T-cell (primary cell): ENCODE measurements at regions not wholly inside any gene's neighbourhood (a gene's known extent, or its start where the extent isn't known, plus 50 kb on each side); places are given as distances from the start of the nearest gene placed in this dataset.
"Not testable (repeated sequence)": the region's sequence is repeated elsewhere in the genome, so short reads cannot be mapped to it uniquely, and the experiment has no call there.

Source experiments
- ATAC-seq, 4 experiments: fragments of 200-7000 bp in 3 of 4; fragments of 150-1000 bp in 1 of 4; cut with Tn5 transposase; replicated peaks in 1 of 4; 1 replicate in 3 of 4; 2 replicates in 1 of 4; pipeline ENCODE4 v1.10.0; 2021; ENCODE audit warnings: moderate library complexity in 3 of 4, mild to moderate bottlenecking in 2 of 4, moderate number of reproducible peaks in 1 of 4
- CTCF ChIA-PET, 2 donors: fragments of 300-600 bp; sonication (Branson Sonifier 250); formaldehyde crosslinking; loops; one replicate each; lab custom pipeline; 2022; ENCODE audit warnings: antibody characterized with exemption in 2 of 2; lab: Charles Lee
- POLR2A ChIA-PET, 2 donors: fragments of 300-600 bp; sonication (Branson Sonifier 250); formaldehyde crosslinking; loops; one replicate each; lab custom pipeline; 2022; ENCODE audit warnings: antibody characterized with exemption in 2 of 2; lab: Charles Lee
- DNase-seq, 35 experiments: peaks; one replicate each; pipeline versions ENCODE4 v3.0.0 to v3.0.0-alpha.2; 2013 to 2023
- H3K27ac ChIP-seq: one replicate; pipeline ENCODE4 v1.5.1; 2013; ENCODE audit warnings: low read length
- H3K27me3 ChIP-seq, 2 experiments: replicated peaks in 1 of 2; 1 replicate in 1 of 2; 2 replicates in 1 of 2; pipeline versions ENCODE4 v1.6.1 to v1.7.0; 2013; ENCODE audit warnings: low read length in 1 of 2, mixed read lengths in 1 of 2; ENCODE audit not compliant: control insufficient read depth in 2 of 2, insufficient read depth in 2 of 2; ENCODE audit errors: extremely low read depth in 1 of 2
- H3K36me3 ChIP-seq, 2 donors: 1 replicate in 1 of 2; 2 replicates in 1 of 2; pipeline versions ENCODE4 v1.6.1 to v1.7.0; 2013; ENCODE audit warnings: low read length in 1 of 2; ENCODE audit not compliant: control insufficient read depth in 2 of 2, insufficient read depth in 1 of 2; ENCODE audit errors: extremely low read depth in 1 of 2
- H3K4me1 ChIP-seq, 2 experiments: 1 replicate in 1 of 2; 2 replicates in 1 of 2; pipeline versions ENCODE4 v1.6.1 to v1.7.0; 2013; ENCODE audit warnings: low read length in 2 of 2, mixed read lengths in 1 of 2; ENCODE audit not compliant: insufficient read depth in 2 of 2, control insufficient read depth in 1 of 2; ENCODE audit errors: extremely low read depth in 1 of 2
- H3K4me3 ChIP-seq, 2 donors: 1 replicate in 1 of 2; 2 replicates in 1 of 2; pipeline versions ENCODE4 v1.5.1 to v1.7.0; 2013; ENCODE audit warnings: mild to moderate bottlenecking in 2 of 2, low read length in 1 of 2, moderate library complexity in 1 of 2; ENCODE audit not compliant: control insufficient read depth in 1 of 2; ENCODE audit errors: extremely low read depth in 1 of 2
- H3K9me3 ChIP-seq: 2 replicates; pipeline ENCODE4 v1.7.0; 2013
- H3K27ac Mint-ChIP-seq, 2 donors: one replicate each; pipeline ENCODE4 v1.8.0; 2020 to 2021; ENCODE audit warnings: mild to moderate bottlenecking in 2 of 2, mixed read lengths in 2 of 2
- H3K27me3 Mint-ChIP-seq, 2 donors: one replicate each; pipeline ENCODE4 v1.8.0; 2021 to 2022; ENCODE audit warnings: mixed read lengths in 2 of 2
- H3K36me3 Mint-ChIP-seq: one replicate; pipeline ENCODE4 v1.8.0; 2021; ENCODE audit warnings: mixed read lengths
- H3K4me1 Mint-ChIP-seq, 3 donors: one replicate each; pipeline ENCODE4 v1.8.0; 2020 to 2022; ENCODE audit warnings: mixed read lengths in 3 of 3, mild to moderate bottlenecking in 1 of 3
- H3K4me3 Mint-ChIP-seq, 3 donors: one replicate each; pipeline ENCODE4 v1.8.0; 2020 to 2022; ENCODE audit warnings: mild to moderate bottlenecking in 3 of 3, mixed read lengths in 3 of 3, moderate library complexity in 3 of 3
- H3K9me3 Mint-ChIP-seq, 3 donors: one replicate each; pipeline ENCODE4 v1.8.0; 2020 to 2022; ENCODE audit warnings: mixed read lengths in 3 of 3
- WGBS: methylation state at CpG from one replicate; pipeline ENCODE4 v1.1.5; 2013; ENCODE audit warnings: missing lambda C conversion rate; ENCODE audit not compliant: insufficient coverage; 5-methylcytosine and 5-hydroxymethylcytosine counted together

DNA sequence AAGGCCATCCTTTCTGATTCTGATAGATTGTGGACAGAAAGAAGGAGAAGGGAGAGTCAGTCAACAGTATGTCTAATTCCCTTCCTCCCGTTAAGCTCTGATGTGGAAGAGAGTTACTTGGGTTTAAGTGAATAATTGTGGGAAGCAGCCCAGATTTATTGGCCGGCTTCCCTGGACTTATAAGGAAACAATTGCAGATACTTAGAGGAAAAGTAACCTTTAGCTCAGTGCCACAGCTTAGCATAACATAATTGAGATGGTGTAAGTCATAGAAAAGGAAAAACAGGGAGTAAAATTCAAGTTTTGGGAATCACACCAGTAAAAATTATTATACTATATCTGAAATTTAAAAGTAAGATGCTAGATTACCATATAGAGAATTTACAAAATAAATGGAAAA, 1475.8 kb downstream of the KHDRBS2 start:
- H3K36me3 ChIP-seq, H3K27ac ChIP-seq, H3K4me1 Mint-ChIP-seq, ATAC-seq, H3K27me3 Mint-ChIP-seq, DNase-seq, H3K27me3 ChIP-seq, H3K4me1 ChIP-seq, CTCF ChIA-PET, H3K36me3 Mint-ChIP-seq, H3K9me3 ChIP-seq, H3K4me3 Mint-ChIP-seq, H3K27ac Mint-ChIP-seq, POLR2A ChIA-PET, H3K4me3 ChIP-seq: not testable (repeated sequence)
- no CpG with 5 or more reads among the region's 2 CpGs for WGBS
- peaks cover 10 to 31% (median 23%) of the 10 kb centered on the region in 3 donors for H3K9me3 Mint-ChIP-seq

DNA sequence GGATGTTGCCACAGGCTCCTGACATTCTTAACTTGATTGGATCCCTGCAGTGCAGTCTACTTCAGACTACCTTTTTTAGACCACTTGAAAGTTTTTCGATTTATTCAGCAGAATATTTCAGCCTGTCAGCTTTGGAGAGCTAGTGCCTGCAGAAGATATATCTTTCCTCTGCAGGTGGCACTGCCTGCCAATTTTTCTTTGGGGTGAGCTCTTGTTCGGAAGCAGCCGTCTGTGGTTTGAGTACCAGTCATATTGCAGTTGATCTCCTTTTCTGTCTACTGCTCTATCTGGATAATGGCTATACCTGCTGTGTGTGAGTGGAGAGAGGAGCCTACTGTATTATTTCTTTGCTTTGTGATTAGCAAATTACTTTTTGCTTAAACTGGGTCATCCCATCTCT, 1486.9 kb downstream of the KHDRBS2 start:
- H3K4me1 Mint-ChIP-seq, H3K9me3 ChIP-seq, H3K36me3 Mint-ChIP-seq, H3K36me3 ChIP-seq, CTCF ChIA-PET, H3K4me1 ChIP-seq, ATAC-seq, H3K4me3 Mint-ChIP-seq, H3K27ac Mint-ChIP-seq, H3K27me3 Mint-ChIP-seq, H3K27ac ChIP-seq, DNase-seq, H3K27me3 ChIP-seq, POLR2A ChIA-PET, H3K4me3 ChIP-seq: not testable (repeated sequence)
- peaks cover 9 to 27% (median 11%) of the 10 kb centered on the region in 3 donors for H3K9me3 Mint-ChIP-seq
- 80% methylated on average over 1 of the region's 3 CpGs for WGBS

GRCh38 chr6:60797831-60798230, 1488.2 kb downstream of the KHDRBS2 start:
- H3K9me3 Mint-ChIP-seq, result peaks cover 5 to 27% (median 11%) of the 10 kb centered on the region in 3 donors
- H3K4me1 ChIP-seq, H3K4me1 Mint-ChIP-seq, DNase-seq, H3K27ac Mint-ChIP-seq, H3K27ac ChIP-seq, POLR2A ChIA-PET, H3K9me3 ChIP-seq, H3K27me3 Mint-ChIP-seq, ATAC-seq, H3K27me3 ChIP-seq, H3K36me3 ChIP-seq, H3K4me3 ChIP-seq, CTCF ChIA-PET, H3K4me3 Mint-ChIP-seq, H3K36me3 Mint-ChIP-seq: not testable (repeated sequence)

- H3K4me1 ChIP-seq, H3K4me3 Mint-ChIP-seq, H3K4me1 Mint-ChIP-seq, POLR2A ChIA-PET, DNase-seq, H3K27ac Mint-ChIP-seq, H3K27me3 ChIP-seq, H3K4me3 ChIP-seq, ATAC-seq, H3K36me3 Mint-ChIP-seq, H3K36me3 ChIP-seq, H3K27me3 Mint-ChIP-seq, H3K27ac ChIP-seq, H3K9me3 ChIP-seq, CTCF ChIA-PET: not testable (repeated sequence)
- 83% methylated on average over 7 of the region's 13 CpGs for WGBS
- H3K9me3 Mint-ChIP-seq, result peaks cover 8 to 10% (median 8%) of the 10 kb centered on the region in 3 donors
Observed at GRCh38 chr6:60789601-60790000, 1496.4 kb downstream of the KHDRBS2 start.

GRCh38 chr6:60782698-60783464, 1503.1 kb downstream of the KHDRBS2 start:
- H3K27ac Mint-ChIP-seq, H3K27me3 Mint-ChIP-seq, H3K4me1 Mint-ChIP-seq, H3K36me3 ChIP-seq, H3K27ac ChIP-seq, H3K36me3 Mint-ChIP-seq, DNase-seq, H3K9me3 ChIP-seq, H3K4me3 Mint-ChIP-seq, H3K27me3 ChIP-seq, CTCF ChIA-PET, H3K4me3 ChIP-seq, POLR2A ChIA-PET, H3K4me1 ChIP-seq, ATAC-seq: not testable (repeated sequence)
- peaks cover 7 to 20% (median 10%) of the 10 kb centered on the region in 3 donors for H3K9me3 Mint-ChIP-seq
- 98% methylated on average over 4 of the region's 4 CpGs for WGBS

DNA sequence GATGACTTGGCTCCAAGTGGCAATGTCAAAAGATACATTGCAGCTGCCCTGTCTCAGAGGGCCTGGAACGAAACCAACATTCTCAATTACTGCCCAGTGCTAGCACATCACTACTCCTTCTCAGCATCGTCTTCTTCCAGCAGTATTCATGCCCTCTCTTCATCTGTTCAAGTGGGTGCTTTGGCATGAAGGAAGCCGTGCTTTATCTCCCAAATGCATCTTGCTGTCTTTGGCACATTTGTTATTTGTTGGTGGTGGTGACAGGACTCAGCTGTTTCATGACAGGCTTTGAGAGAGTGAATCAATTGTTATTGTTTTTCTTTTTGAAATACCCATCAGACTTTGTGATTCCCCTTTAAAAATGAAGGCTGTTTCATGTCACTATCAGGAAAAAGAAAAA, 1506.4 kb downstream of the KHDRBS2 start:
- H3K9me3 ChIP-seq, H3K27ac ChIP-seq, H3K4me1 ChIP-seq, H3K4me3 ChIP-seq, H3K36me3 ChIP-seq, H3K4me3 Mint-ChIP-seq, H3K27me3 Mint-ChIP-seq, H3K4me1 Mint-ChIP-seq, H3K27me3 ChIP-seq, H3K36me3 Mint-ChIP-seq, DNase-seq, ATAC-seq, POLR2A ChIA-PET, H3K27ac Mint-ChIP-seq, CTCF ChIA-PET: not testable (repeated sequence)
- WGBS, result no CpG with 5 or more reads among the region's 3 CpGs
- peaks cover 10 to 30% (median 14%) of the 10 kb centered on the region in 3 donors for H3K9me3 Mint-ChIP-seq
